ENCODE measurements at regions not wholly inside any gene's neighbourhood (a gene's known extent, or its start where the extent isn't known, plus 50 kb on each side); places are given as distances from the start of the nearest gene placed in this dataset.

DNA sequence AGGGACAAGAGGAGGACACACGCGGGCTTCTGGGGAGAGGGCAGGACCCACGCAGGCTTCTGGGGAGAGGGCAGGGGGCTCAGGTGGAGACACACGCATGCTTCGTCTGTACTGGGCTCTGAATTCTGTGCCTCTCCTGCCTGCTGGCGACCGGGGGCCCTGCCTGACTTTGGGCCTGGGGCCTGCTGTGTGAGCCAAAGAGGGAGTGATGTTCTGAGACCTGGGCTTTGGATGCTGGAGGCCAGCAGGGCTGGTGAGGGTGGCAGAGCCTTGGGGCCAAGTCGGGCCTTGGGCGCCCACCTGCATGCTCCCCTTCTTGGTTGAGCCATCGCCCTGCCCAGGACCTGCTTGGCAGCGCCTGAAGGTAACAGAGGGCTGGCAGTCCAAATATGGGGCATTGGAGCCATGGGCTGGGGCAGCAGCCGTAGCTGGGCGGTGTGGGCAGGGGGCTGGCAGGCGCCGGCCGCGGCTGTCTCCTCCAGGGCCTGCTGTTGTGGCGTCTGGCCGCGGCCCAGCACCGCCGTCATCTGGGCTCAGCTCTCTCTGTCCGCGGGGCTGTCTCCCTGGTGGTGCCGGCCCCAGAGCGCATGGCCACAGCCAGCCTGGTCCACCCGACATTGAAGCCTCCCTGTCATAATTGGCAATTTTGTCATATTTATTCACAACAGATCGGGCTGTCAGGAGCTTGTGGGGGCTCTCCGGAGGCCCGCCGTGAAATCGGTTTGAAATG is 78.9 kb downstream of the UNCX start:
- Mint-ChIP-seq H3K36me3 (ENCODE audit: unreplicated experiment) (no peaks in the 10 kb centered on the region), H3K4me1 (ENCODE audit: unreplicated experiment) (no peaks in the 10 kb centered on the region), H3K9me3 (ENCODE audit: unreplicated experiment) (no peaks in the 10 kb centered on the region), H3K27me3 (ENCODE audit: unreplicated experiment) (peaks cover 2% of the 10 kb centered on the region), H3K27ac (ENCODE audit: unreplicated experiment) (no peak overlapping the region), H3K4me3 (ENCODE audit: unreplicated experiment) (no peak overlapping the region)
- TF ChIP-seq, protein P1, sequence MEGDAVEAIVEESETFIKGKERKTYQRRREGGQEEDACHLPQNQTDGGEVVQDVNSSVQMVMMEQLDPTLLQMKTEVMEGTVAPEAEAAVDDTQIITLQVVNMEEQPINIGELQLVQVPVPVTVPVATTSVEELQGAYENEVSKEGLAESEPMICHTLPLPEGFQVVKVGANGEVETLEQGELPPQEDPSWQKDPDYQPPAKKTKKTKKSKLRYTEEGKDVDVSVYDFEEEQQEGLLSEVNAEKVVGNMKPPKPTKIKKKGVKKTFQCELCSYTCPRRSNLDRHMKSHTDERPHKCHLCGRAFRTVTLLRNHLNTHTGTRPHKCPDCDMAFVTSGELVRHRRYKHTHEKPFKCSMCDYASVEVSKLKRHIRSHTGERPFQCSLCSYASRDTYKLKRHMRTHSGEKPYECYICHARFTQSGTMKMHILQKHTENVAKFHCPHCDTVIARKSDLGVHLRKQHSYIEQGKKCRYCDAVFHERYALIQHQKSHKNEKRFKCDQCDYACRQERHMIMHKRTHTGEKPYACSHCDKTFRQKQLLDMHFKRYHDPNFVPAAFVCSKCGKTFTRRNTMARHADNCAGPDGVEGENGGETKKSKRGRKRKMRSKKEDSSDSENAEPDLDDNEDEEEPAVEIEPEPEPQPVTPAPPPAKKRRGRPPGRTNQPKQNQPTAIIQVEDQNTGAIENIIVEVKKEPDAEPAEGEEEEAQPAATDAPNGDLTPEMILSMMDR (IDR thresholded peaks at IDR 0.05), result no peak
- no peak for DNase-seq (ENCODE audit: extremely low spot score, unreplicated experiment)

DNA sequence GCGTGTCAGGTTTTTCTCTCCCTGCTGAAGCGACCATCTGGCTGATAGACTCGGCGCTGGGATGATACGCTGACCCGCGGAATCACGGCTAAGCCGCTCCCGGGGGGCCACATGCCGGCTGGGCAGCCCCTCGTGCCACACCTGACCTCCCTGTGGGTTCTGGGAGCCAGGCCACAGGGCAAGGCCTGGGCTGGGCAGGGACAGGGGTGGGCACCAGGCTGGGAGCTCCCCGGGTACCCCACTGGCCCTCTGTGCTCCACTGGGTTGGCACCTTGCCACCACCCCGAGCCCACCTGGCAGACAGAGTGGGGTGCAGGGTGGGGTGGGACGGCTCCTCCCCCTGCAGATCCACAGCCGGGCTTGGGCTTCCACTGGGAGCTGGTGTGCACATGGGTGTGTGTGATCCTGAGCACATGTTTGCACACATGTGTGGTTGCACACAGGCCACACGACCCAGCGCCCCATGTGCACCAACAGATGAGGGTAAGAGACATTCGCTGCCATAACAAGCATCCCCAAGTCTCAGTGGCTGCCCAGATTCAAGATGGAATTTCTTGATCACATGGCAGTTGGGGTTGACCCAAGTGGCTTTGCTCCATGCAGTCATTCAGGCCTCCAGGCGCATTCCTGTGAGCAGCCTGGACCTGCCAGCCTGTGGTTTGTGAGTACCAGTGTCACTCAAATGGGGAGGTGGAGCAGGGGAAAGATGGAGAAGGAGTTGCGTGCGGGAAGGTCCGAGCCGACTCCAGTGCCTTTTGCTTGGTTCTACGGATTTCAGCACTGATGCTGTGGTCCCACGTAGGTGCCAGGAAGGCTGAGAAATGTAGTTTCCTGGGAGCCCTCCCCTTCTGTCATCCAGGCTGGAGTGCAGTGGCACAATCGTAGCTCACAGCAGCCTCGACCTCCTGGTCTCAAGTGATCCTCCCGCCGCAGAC is 79.7 kb downstream of the UNCX start:
- H3K9me3 Mint-ChIP-seq (ENCODE audit: unreplicated experiment), result no peaks in the 10 kb centered on the region
- no peak overlapping the region for H3K27ac Mint-ChIP-seq (ENCODE audit: unreplicated experiment)
- no peaks in the 10 kb centered on the region for H3K36me3 Mint-ChIP-seq (ENCODE audit: unreplicated experiment)
- H3K4me1 Mint-ChIP-seq (ENCODE audit: unreplicated experiment), result no peaks in the 10 kb centered on the region
- no peak for DNase-seq (ENCODE audit: extremely low spot score, unreplicated experiment)
- TF ChIP-seq, protein P1 (IDR thresholded peaks at IDR 0.05), result no peak
- peaks cover 2% of the 10 kb centered on the region for H3K27me3 Mint-ChIP-seq (ENCODE audit: unreplicated experiment)
- no peak overlapping the region for H3K4me3 Mint-ChIP-seq (ENCODE audit: unreplicated experiment)

DNA sequence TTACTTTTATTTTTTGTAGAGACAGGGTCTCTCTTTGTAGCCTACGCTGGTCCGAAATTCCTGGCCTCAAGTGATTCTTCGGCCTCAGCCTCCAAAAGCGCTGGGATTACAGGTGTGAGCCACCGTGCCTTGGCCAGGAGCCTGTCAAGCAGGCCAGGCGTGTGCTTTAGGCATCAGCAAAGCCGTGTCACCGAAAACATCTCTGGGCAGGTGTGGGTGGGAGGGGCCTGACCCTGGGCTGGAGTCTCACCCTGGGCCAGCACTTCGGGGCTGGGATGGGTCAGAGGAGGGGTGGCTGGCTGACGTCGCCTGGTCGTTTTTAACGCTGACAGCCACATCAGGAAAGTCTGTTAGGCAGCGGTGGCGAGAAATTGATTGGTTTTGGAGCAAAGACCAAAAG is 80.9 kb downstream of the UNCX start:
- Mint-ChIP-seq H3K27me3 (ENCODE audit: unreplicated experiment) (peaks cover 2% of the 10 kb centered on the region), H3K4me3 (ENCODE audit: unreplicated experiment) (no peak overlapping the region), H3K9me3 (ENCODE audit: unreplicated experiment) (no peaks in the 10 kb centered on the region), H3K36me3 (ENCODE audit: unreplicated experiment) (no peaks in the 10 kb centered on the region), H3K27ac (ENCODE audit: unreplicated experiment) (no peak overlapping the region), H3K4me1 (ENCODE audit: unreplicated experiment) (no peaks in the 10 kb centered on the region)
- DNase-seq (ENCODE audit: extremely low spot score, unreplicated experiment), result no peak
- TF ChIP-seq, protein P1 (IDR thresholded peaks at IDR 0.05), result no peak

DNA sequence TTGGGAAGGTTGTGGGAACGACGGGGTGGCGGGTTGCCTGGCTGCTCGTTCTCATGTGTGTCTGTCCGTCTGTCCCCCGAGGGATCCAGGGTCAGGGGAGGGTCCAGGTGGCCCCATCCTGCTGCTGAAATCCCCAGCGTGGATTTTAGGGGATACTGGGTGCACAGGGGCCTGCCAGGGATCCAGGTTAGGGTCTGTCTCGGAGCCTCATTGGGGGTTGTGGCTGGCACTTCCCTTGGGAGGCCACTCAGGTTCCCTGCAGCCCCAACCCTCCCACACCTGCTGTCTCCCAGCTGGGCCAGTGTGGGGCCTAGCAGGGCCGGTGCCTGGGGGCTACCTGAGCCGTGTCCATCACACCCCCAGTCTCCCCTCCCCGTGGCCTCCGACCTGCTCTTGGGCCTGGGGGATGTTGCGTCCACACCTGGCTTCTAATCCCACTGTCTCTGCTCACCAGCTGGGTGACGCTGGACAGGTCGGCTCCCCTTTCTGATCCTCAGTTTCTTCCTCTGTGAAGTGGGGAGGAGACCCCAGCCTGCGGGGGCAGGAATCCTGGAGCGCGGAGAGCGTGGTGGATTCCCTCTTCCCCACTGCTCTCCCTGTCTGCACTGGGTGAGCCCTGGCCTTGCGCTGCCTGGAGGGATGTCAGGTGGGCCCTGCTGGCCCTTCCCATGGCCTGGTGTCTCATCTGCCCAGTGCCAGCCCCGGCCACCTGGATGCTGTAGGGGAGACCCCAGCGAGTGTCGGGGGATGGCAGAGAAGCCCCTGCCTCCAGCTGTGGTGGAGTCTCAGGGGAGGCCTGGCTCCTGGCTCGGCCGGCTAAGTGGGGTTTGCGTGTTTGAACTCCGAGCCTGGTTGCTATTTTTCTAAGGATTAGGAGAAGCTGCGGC is 81.6 kb downstream of the UNCX start:
- Mint-ChIP-seq H3K4me1 (ENCODE audit: unreplicated experiment) (no peaks in the 10 kb centered on the region), H3K36me3 (ENCODE audit: unreplicated experiment) (no peaks in the 10 kb centered on the region), H3K27me3 (ENCODE audit: unreplicated experiment) (peaks cover 2% of the 10 kb centered on the region), H3K9me3 (ENCODE audit: unreplicated experiment) (no peaks in the 10 kb centered on the region), H3K27ac (ENCODE audit: unreplicated experiment) (no peak overlapping the region), H3K4me3 (ENCODE audit: unreplicated experiment) (no peak overlapping the region)
- TF ChIP-seq, protein P1 (IDR thresholded peaks at IDR 0.05), result no peak
- no peak for DNase-seq (ENCODE audit: extremely low spot score, unreplicated experiment)

All from osteocyte (in vitro differentiated cells).